ENCODE measurements at regions not wholly inside any gene's neighbourhood (a gene's known extent, or its start where the extent isn't known, plus 50 kb on each side); places are given as distances from the start of the nearest gene placed in this dataset.
"Not testable (repeated sequence)": the region's sequence is repeated elsewhere in the genome, so short reads cannot be mapped to it uniquely, and the experiment has no call there.

DNA sequence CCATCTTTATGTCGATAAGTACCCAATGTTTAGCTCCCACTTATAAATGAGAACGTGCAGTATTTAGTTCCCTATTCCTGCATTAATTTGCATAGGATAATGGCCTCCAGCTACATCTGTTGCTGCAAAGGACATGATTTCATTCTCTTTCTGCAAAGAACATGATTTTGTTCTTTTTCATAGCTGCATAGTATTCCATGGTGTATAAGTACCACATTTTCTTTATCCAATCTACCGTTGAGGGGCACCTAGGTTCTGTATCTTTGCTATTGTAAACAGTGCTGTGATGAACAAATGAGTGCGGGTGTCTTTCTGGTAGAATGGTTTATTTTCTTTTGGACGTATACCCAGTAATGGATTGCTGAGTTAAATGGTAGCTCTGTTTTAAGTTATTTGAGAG lies 63.0 kb downstream of the HLX start:
- DNase-seq (ENCODE audit: low read depth): no peak

DNA sequence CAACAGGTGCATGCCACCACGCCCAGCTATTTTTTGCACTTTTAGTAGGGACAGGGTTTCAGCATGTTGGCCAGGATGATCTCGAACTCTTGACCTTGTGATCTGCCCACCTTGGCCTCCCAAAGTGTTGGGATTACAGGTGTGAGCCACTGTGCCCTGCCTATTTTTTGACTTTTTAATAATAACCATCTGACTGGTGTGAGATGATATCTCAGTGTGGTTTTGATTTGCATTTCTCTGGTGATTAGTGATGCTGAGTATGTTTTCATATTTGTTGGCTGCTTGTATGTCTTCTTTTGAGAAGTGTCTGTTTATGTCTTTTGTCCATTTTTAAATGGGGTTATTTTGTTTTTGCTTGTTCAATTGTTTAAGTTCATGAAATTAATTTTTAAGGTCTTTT lies 63.7 kb downstream of the HLX start:
- not testable (repeated sequence) for DNase-seq (ENCODE audit: low read depth)

DNA sequence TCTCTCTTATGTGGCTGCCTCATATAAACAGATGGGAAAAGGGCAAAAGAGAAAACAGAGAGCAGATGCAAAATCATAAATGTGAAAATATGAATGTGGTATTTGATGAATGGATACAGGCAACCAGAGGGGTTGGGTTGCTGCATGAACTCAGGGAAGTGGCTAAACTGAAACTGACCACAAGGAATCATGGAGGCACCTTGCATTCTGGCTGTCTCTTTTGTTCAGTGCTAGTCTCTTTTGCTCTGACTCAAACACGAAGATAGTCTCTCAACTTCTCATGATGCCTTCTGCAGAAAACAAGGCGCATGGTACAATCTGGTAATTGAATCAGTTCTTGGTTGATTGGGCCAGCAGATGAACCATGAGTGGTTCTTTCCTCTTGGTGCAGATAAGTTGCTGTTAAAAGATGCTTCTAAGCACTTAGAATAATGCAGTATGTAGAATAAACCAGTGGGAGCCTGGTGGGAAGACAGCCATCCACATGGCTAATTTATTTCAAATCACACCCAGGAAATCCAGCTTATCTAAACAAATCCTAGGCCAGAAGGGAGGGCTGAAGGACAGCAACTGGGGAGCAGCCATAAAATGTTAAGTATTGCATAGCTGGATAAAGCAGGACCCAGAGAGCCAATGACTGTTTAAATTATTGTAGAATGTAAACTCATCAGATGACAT lies 64.2 kb downstream of the HLX start:
- no peak for DNase-seq (ENCODE audit: low read depth)

DNA sequence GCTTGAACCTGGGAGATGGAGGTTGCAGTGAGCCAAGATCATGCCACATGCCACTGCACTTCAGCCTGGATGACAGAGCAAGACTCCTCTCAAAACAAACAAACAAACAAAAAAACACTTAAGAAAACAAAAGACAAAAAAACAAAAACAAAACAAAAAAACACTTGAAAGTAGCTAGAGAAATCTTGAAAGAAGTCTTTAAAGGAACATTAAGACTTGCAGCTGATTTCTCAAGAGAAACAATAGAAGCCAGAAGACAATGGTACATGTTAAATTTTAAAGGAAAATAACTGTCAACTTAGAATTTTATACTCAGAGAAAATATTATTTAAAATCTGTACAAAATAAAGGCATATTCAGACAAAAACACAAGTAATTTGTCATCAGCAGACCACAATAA lies 71.3 kb downstream of the HLX start:
- DNase-seq (ENCODE audit: low read depth): no peak

DNA sequence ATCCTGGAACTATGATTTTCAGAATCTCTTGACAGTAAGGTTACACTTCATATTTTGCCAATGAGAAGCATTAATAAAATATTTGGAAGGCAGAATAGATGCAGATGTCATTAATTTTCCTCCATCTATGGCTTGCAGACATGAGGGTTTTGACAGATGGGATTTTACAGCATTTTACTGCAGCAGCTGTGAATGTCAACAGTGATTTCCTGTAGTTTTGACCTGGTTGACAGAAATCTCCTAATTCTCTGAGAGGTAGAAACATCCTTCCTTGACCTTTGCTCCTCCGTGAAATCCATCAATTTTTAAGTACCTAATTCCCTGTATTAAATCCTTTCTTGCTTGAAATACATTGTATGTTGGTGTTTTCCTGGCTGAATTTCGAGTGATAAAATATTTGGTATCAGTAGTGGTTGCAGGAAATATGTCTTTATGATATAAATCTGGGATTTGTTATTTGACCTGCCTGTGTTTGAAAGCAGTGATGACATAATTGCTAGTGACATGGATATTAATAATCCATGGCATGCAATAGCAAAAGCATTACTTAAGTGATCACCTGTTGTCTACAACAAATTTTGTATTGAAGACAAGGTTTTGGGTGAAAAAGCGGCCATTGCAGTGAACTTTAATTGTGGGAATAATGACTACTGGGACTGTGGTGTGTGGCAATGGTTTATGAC lies 73.9 kb downstream of the HLX start:
- no peak for DNase-seq (ENCODE audit: low read depth)

DNA sequence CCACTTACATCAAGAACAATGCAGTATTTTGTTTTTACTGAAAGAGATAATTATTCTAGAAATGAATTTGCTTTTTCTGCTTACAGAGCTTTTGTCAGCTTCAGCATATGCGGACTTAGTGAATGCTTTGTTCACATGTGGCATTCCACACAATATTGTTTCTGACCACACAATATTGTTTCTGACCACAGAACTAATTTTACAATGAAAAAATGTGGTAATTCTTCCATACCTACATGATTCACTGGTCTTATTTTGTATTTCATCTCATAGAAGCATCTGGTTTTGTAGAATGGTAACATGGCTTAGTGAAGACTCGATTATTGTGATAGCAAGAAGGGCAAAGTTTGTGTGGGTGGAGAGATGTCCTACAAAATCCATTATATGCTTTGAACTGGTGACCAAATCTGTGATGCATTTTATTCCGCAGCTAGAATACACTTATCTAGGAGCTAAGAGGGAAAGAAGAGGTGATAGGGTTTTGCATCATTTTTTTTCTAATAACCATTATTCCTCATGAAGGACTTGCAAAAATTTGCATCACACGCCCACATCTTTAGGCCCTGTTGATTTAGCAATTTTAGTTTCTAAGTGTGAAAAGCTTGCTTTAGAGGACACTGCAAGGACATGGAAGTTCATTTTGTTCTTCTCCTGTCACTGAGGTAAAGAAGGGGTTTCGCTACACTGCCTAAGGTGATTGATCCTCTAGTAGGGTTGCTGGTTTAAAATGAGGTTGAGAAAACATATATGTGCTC lies 75.3 kb downstream of the HLX start:
- no peak for DNase-seq (ENCODE audit: low read depth)

DNA sequence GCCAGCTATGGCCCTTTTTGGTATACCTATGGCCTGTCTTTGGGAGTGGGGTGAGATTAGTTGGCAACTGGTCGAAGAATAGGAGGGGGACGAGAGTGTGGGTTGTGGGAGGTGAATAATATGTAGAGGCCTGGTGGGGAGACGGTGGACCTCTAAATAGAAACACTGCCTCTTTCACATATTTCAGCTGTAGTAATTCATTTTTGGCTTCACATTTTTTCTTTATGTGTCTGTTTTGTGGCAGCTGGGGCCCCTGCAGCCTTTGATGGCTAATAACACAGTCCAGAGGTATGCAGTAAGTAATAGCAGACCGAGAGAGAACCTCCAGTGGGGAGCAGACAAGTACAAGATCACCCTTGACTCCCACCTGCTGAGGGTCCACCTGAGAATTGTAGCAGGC lies 75.9 kb downstream of the HLX start:
- no peak for DNase-seq (ENCODE audit: low read depth)

DNA sequence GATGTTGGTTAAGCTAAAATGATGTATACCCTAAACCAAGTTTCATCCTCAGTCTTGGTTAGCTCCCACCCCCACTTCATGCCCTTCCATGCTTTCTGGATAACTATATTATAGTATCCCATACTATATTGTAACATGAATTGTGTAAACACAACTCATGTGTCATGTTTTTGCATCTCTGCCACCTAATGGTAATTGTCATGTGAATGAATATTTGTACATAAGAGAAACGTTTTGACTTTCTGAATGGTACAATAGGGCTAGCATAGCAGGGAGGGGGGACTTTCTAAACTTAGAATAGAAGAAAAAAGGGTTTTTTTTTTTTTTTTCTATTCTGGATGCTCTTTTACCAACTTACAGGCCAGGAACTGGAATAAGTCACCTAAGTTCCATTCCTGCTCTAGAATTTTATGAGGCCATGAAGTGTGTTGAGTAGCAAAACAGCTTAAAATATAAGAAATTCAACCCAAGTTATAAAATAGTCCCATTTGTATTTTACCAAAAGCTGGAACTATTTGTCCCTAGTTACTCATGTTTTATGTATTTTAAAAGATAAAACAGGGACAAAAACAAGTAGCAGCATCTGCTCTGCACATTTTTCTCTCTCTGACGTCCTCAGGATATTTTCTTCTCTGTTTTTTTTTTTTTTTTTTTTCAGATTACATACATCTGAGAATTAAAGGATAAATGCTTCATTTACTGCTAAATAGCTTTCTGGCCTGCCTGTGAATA lies 77.4 kb downstream of the HLX start:
- no peak for DNase-seq (ENCODE audit: low read depth)

DNA sequence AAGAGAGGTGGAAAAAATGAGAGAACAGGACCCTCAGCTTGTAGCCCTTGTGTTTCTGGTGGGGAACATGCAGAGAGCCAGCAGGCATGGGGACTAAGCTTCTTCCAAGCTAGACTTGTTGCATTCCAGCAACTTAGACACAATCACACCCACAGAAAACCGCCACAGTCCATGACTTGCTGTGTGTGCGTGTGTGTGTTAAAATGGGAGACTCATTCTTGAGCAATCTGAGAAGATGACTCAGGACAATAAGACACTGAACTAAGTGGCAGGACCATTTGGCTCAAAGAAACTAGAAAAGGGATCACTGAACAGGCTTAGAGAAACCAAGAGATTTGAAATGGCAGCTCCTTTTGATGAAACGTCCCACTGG lies 78.0 kb downstream of the HLX start:
- no peak for DNase-seq (ENCODE audit: low read depth)

DNA sequence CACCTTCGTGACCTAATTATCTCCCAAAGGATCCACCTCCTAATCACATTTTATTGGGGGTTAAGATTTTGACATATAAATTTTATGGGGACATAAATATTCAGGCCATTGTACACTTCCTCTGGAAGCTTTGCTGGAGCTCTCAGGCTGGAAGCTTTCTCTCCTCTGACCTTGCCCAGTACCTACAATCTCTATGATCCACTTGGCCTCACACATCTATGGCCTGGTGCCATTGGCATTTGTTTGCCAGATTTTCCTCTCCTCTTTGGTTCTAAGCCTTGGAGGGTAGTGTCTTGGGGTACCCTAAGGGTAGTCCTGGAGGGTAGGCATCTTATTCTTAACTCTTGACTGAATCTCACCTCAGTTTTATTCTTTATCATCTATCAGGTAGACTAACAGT lies 79.0 kb downstream of the HLX start:
- DNase-seq (ENCODE audit: low read depth): no peak

DNA sequence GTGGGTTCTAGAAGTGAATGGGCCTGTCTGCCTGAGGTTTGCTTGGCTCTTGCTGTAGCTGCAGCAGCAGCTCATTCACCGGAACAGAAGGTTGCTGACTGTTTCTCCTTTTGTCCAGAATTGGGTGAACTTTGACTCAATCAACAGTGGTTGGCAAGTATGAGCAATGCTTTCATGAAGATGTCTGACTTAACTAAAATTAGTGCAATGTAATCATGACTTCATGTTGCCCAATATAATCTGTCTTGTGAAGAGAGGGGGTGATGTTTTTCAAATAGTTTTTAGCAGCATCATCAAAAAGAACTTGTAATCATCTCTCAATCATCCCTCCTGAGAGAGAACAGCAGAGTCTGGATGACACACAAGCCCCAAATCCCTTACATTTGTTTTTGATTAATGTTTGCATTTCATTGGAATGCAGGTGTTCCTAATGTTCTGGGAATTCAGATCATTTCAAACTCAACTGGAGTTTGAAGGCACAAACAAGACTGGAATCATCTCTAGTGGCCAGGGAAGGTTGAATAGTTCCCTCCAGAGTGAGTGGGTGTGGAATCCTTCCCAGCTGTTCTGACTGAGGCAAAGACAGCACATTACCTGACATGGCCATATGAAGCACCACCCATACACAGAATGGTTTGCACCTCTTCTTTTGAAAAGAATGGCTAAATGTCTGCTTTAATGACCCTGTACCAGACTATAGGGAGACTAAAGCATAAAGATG lies 82.9 kb downstream of the HLX start:
- no peak for DNase-seq (ENCODE audit: low read depth)

DNA sequence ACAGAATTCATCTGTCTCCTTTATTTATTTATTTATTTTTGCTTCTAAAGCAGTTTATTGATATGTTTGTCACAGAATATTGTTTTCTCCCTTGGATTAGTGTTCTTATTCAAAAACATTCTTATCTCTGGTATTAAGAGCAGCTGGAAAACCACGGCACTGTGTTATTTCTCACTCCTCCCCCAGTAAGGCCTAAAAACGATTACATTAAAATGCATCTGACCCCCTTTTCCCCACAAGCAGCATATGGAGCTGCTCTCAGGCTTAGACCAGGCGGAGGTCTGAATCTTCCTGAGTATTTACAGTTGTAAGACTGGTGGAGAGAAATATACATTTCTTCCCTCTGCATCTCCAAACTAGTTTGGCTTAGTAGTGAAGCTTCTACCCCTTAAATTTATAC lies 86.8 kb downstream of the HLX start:
- no peak for DNase-seq (ENCODE audit: low read depth)

DNA sequence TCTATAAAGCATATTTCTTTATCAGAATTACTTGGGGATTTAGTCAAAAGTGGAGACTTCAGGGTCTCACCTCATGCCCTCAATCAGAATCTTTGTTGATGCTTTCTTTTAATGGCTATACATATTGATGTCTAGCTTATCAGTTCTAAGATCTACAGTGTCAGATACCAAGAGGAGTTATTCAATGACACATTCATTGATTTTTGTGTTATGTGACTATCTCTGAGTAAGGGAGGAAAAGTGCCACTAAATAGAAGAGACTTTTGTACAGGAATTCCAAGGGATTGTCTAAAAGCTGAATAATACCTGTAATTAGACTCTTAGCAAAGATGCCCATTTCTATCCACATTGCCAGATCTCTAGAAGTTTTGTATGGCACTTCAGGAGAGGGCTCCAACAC lies 87.2 kb downstream of the HLX start:
- DNase-seq (ENCODE audit: low read depth): no peak

DNA sequence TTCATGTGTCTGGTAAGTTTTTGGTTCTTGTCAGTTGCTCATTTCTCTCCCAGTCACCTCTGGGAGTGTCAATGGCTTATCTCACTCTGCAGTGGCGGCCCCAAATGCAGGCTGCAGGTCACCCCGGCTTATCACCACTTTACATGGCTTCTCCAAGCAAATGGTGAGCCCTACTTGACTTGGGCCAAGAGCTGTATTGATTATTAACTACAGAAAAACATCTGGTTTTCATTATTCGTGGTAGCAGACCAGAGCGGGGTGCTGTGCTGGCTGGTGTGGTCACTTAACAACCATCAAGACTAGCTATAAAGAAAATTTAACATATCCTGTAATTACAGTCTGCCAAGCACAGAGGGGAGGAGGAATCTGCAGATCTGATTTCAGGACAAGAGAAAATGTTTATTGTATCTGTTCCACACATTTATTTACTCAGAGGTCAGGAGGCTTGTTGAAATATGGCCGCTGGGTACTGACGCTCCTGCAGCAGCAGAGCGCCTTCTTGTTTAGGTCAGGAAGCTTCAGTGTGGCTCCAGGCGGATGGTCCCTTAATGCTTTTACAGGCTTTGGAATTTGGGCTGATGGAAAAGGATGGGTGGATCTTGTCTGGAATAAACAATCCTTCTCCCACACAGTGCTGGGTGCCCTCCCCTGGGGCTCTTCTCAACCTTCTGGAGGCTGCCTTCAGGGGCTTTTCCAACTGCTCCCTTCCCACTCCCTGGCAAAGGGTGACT lies 87.8 kb downstream of the HLX start:
- no peak for DNase-seq (ENCODE audit: low read depth)

DNA sequence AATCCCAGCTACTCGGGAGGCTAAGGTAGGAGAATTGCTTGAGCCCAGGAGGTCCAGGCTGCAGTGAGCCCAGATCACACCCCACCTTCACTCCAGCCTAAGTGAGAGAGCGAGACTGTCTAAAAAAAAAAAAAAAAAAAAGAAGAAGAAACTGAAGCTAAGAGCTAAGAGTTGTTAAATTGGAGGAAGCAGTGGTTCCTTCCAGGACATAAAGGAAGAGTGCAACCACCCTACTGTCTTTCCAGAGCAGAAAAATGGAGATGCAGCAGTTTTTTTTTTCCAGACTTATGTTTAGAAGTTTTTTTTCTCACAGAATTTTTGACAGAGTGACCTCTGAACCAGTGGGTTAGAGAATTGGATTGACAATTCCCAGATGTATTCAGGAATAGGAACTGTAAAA lies 88.7 kb downstream of the HLX start:
- no peak for DNase-seq (ENCODE audit: low read depth)

DNA sequence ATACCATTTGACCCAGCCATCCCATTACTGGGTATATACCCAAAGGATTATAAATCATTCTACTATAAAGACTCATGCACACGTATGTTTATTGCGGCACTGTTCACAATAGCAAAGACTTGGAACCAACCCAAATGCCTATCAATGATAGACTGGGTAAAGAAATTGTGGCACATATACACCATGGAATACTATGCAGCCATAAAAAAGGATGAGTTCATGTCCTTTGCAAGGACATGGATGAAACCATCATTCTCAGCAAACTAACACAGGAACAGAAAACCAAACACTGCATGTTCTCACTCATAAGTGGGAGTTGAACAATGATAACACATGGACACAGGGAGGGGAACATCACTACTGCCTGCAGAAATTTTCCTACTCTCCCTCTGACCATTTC lies 90.0 kb downstream of the HLX start:
- DNase-seq (ENCODE audit: low read depth): not testable (repeated sequence)

DNA sequence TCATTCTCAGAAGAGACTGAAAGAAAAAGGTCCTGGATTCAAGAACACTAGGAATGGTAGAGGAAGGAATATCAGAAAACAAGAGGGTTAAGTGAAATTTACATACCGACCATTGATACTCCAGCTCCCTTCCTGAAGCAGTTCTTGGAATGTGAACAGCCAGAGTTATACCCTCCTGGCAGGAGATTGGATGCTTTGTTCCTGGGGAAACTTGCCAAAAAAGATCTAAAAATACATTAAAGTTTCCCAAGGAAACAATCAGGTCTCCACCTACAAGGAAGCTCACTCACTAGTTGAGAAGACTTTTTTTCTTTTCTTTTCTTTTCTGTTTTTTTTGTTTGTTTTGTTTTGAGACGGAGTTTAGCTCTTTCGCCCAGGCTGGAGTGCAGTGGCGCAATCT lies 91.1 kb downstream of the HLX start:
- no peak for DNase-seq (ENCODE audit: low read depth)

DNA sequence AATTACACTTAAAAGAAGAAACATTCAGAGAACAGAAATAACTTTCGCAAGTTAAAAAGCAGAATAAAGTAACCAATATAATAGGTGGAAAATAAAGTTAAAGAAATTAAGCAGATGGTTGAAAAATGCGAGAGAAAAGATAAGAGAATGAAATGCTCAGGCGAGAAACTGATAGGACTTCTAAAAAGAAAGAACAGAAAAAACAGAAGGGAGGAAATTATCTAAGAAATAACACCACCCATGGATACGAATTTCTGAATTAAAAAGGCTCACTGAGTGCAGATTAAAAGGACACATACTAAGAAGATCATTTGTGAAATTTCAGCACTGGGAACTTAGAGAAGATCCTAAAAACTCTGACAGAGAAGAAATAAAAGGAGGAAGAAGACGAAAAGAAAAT lies 92.0 kb downstream of the HLX start:
- DNase-seq (ENCODE audit: low read depth): no peak

DNA sequence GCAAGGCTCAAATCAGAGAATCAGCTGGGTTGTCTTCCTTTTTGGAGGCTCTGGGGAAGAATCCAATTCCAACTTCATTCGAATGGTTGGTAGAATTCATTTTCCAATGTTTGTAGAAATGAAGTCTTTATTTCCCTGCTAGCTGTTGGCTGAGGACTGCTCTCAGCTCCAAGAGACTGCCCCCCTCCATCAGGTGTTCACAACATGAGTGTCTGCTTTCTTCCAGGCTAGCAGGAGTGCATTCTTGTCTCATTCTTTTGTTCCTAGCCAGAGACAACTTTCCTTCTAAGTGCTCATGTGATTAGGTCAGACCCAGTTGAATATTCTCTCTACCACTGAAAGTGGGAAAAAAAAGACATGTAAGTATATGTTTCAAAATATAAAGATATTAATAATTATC lies 95.2 kb downstream of the HLX start:
- DNase-seq (ENCODE audit: low read depth): no peak

DNA sequence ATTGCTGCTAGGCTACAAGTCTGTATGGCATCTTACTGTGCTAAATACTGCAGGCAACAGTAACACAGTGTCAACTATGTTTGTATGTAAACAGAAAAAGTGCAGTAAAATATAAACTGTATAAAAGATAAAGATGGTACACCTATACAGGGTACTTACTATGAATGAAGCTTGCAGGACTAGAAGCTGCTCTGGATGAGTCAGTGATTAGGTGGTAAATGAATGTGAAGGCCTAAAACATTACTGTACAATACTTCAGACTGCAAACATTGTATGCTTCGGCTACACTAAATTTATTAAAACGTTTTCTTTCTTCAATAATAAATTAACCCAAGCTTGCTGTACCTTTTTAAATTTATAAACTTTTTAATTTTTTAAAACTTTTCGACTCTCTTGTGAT lies 97.1 kb downstream of the HLX start:
- no peak for DNase-seq (ENCODE audit: low read depth)

DNA sequence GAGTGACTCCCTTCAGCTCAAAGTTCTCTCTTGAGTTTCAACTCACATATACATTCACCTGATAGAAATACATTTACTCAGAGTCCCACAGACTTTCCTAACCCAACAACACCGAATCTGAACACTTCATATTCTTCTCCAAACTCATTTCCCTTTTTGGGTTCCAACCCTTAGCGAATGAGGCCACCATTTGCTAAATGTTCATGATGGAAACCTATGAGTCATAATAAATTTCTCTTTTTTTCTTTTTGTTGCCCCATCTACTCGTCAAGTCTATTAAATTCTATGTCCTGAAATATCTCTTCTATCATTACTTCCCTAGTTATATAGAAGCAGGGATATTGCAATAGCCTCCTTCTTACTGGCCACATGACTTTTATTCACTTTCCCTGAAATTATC lies 100.1 kb downstream of the HLX start:
- DNase-seq (ENCODE audit: low read depth): no peak

DNA sequence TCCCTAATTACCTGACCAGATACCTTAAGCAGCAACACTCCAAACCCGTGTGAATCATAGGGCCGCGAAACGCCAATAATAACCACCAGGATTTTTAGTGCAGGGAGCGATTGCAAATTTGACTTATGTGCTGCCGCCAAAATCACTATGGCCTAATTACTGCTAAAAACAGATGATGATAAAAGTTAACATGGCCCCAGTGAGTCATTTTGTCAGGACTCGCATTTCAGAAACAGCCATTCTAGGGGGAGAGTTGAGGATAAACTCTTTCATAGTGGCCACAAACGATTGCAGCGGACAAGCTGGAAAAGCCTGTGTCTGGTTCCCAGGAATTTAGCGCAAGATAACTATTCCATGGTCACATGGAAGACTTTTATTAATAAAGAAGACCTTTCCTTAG lies 103.4 kb downstream of the HLX start:
- DNase-seq (ENCODE audit: low read depth): no peak
